HCEC 1CT (cell line): ENCODE measurements at regions not wholly inside any gene's neighbourhood (a gene's known extent, or its start where the extent isn't known, plus 50 kb on each side); places are given as distances from the start of the nearest gene placed in this dataset.
"Not testable (repeated sequence)": the region's sequence is repeated elsewhere in the genome, so short reads cannot be mapped to it uniquely, and the experiment has no call there.

Experiments used
- DNase-seq: peaks from one replicate; pipeline ENCODE4 v3.0.0-alpha.2; 2017

- DNase-seq, result peak; percentile 18
Observed at GRCh38 chr4:169342906-169343564, 72.3 kb upstream of the SH3RF1 start.

GRCh38 chr4:169342159-169342860 lies 71.6 kb upstream of the SH3RF1 start:
- DNase-seq, result no peak

DNA sequence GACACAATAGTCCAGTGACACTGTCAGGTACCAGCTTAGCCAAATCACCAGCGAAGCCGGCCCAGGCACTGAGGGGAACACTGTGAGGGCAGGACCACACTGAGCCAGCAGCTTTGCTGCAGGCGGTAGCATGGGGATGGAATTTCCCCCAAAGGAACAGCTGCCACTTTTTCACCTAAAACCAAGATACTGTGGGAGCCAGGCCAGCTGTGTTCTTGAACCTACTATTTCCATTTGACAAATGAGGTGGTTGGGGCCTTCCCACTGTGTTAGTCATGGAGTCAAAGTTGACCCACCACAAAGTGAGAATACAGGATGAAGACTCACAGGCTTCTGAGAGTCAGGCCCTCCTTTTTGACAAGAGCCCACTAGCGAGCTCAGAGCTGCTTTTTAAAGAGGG lies 70.7 kb upstream of the SH3RF1 start:
- DNase-seq, result peak; percentile 61

DNA sequence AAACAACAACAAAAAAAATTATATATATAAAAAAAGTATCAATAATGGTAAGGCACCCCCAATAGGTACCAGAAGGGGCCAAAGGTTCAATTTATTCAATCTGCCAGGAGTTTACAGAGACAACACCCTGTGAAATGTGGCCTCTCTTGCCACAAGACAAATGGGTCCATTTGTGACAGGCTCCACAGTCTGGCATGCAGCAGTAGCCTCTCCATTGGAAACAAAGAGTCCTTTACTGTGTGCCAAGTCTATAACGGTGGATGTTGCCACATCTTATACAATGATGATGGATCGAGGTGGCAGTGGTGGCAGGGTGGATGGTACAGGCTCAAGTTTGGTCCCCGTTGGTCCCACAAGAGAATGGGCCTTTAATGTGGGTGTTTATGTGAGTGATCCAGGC lies 70.1 kb upstream of the SH3RF1 start:
- no peak for DNase-seq

GRCh38 chr4:169338241-169338640 lies 67.5 kb upstream of the SH3RF1 start:
- DNase-seq, result no peak

DNA sequence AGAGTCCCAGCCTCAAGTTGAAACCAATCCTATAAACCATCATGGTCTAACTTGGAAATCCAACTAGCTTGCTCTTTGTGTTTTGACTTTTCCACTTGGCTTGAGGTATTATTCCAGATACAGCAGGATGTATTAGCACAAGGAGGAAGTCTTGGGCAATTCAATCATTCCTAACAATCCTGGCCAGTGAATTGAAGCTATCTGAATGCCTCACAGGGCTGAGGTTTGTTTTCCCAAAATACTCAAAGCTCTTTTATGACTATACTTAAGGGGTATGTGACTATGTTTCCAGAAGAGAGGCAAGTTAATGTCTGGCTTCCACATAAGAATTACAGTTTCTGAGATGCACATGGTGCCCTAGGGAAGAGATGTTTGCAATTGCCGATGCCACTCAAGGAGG lies 66.8 kb upstream of the SH3RF1 start:
- peak; percentile 82 for DNase-seq

GRCh38 chr4:169335331-169335730 lies 64.6 kb upstream of the SH3RF1 start:
- no peak for DNase-seq

DNA sequence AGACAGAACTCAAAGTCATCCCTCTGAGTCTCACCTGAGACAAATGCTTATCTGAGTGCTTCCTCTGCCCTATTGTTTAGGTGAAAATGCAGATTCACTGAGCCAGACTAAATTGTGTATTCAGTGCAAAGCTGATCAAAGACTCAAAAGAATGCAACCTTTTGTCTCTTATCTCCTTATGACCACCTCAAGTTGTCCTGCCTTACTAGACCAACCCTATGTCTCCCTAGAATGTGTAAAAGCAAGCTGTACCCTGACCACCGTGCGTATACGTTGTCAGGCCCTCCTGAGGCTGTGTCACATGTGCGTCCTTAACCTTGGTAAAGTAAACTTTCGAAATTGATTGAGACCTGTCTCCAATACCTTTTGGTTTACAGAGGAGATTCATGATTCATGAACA lies 63.6 kb upstream of the SH3RF1 start:
- no peak for DNase-seq

DNA sequence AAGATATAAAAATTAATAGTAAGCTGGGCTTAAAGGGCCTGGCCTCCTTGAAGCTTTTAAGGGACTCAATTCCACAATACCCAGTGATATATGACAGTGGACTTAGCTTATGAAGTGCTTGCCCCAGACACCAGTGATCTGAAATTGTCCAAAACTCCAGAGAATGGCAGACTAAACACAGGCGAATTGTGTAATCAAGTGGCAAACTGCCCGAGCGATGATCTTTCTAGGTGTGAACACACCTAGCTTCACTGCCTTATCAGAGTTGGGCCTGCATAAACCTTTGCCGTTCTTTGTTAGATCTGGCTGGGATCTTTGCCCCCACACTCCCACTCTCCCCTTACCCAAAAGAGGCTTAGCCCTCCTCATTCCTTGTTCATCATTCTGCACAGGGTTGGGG lies 62.5 kb upstream of the SH3RF1 start:
- DNase-seq, result no peak

GRCh38 chr4:169332583-169332982 lies 61.8 kb upstream of the SH3RF1 start:
- no peak for DNase-seq

DNA sequence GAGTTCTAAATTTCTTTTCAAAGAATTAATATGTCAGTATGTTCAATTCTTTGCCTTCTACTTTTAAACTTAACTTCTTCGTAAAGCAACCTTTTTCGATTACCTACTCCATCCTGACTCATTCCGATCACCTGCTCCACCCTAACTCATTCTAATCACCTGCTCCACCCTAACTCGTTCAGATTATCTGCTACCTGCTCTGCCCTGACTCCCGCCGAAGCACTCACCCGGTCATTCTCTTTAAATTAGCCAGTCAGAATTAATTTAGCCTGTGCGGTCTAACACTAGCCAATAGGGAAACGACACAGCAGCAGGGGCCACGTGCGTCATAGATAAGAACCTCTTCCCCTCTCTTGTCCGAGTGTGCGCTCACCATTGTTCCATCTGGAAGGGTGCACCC lies 60.1 kb upstream of the SH3RF1 start:
- DNase-seq, result no peak

DNA sequence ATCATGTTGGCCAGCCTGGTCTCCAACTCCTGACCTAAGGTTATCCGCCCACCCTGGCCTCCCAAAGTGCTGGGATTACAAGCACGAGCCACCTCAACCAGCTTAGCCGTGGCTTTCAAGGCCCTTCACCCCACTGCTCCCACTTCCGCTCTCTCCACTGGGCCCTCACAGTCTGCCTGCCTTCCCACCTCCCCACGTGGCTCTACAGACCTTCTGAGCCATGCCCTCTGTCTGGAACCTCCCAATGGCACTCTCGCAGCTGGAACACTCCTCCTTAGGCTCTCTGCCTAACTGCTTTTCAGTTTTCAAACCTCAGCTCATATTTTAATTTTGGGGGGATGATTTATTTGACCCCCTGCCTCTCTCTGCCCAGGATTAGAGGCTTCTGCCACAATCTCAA lies 59.3 kb upstream of the SH3RF1 start:
- DNase-seq, result no peak

- no peak for DNase-seq
Observed at GRCh38 chr4:169327951-169328350, 57.2 kb upstream of the SH3RF1 start.

DNA sequence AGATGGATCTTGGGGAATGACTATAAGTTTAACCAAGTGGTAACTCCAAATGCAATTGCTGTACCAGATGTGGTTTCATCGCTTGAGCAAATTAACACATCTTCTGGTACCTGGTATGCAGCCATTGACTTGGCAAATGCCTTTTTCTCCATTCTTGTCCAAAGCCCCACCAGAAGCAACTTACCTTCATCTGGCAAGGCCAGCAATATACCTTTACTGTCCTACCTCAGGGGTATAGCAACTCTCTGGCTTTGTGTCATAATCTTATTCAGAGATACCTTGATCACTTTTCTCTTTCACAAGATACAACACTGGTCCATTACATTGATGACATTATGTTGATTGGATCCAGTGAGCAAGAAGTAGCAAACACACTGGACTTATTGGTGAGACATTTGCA lies 53.2 kb upstream of the SH3RF1 start:
- not testable (repeated sequence) for DNase-seq

GRCh38 chr4:169322833-169323232 lies 52.1 kb upstream of the SH3RF1 start:
- DNase-seq, result not testable (repeated sequence)
